ENCODE measurements at regions not wholly inside any gene's neighbourhood (a gene's known extent, or its start where the extent isn't known, plus 50 kb on each side); places are given as distances from the start of the nearest gene placed in this dataset.
"Not testable (repeated sequence)": the region's sequence is repeated elsewhere in the genome, so short reads cannot be mapped to it uniquely, and the experiment has no call there.

DNA sequence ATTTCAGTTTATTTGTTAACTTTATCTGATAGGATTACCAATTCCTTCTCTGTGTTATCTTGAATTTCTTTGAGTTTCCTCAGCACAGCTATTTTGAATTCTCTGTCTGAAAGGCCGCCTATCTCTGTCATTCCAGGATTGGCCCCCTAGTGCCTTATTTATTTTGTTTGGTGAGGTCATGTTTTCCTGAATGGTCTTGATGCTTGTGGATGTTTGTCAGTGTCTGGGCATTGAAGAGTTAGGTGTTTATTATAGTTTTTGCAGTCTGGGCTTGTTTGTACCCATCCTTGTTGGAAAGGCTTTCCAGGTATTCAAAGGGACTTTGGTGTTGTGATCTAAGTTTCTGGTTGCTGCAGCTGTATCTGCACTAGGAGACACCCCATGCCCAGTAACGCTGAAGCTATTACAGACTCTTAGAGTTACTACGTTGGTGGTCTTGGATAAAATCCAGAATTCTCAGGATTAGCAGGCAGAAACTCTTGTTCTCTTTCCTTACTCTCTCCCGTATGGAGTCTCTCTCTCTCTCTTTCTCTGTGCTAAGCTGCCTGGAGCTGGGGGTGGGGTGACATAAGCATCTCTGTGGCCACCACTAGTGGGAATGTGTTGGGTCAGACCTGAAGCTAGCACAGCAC, 76.7 kb upstream of the WIPF3 start:
- H3K9me3 Mint-ChIP-seq (ENCODE audit: insufficient read depth); intact Hi-C loops (cut with micrococcal nuclease); H3K4me1 ChIP-seq (ENCODE audit: control insufficient read depth in 2 of 2, insufficient read depth in 2 of 2, low read length in 2 of 2); H3K27ac Mint-ChIP-seq; H3K4me3 ChIP-seq (ENCODE audit: control extremely low read depth in 1 of 5, extremely low read depth in 1 of 5, insufficient read depth in 1 of 5, low read depth in 2 of 5, low read length in 4 of 5); H3K4me1 Mint-ChIP-seq; H3K4me3 Mint-ChIP-seq; H3K79me2 ChIP-seq (ENCODE audit: control insufficient read depth, insufficient read depth, low read length); ATAC-seq (ENCODE audit: low read depth); POLR2A ChIA-PET; H3K27me3 ChIP-seq (replicated peaks in 1 of 4; ENCODE audit: control extremely low read depth in 1 of 4, control insufficient read depth in 3 of 4, insufficient read depth in 4 of 4, low read length in 3 of 4); H4K20me1 ChIP-seq (ENCODE audit: control insufficient read depth, insufficient read depth, low read length, poor library complexity, severe bottlenecking); H3K36me3 ChIP-seq (replicated peaks in 1 of 2; ENCODE audit: control extremely low read depth in 1 of 2, control insufficient read depth in 1 of 2, extremely low read depth in 1 of 2, insufficient read depth in 2 of 2, low read length in 1 of 2); H3K9ac ChIP-seq (ENCODE audit: low read length); H3K4me2 ChIP-seq (replicated peaks; ENCODE audit: low read depth, low read length, poor library complexity, severe bottlenecking); H3K9me3 ChIP-seq (ENCODE audit: control extremely low read depth in 1 of 3, control insufficient read depth in 2 of 3, insufficient read depth in 1 of 3, low read length in 2 of 3); H2AFZ ChIP-seq (ENCODE audit: insufficient read depth, low read depth, low read length, poor library complexity, severe bottlenecking); H3K27ac ChIP-seq (ENCODE audit: low read length in 2 of 2); CTCF ChIA-PET; DNase-seq: not testable (repeated sequence)
- 100% methylated on average over 1 of the region's 4 CpGs for WGBS (ENCODE audit: insufficient coverage)
- peaks cover 39% of the 10 kb centered on the region for H3K27me3 Mint-ChIP-seq

DNA sequence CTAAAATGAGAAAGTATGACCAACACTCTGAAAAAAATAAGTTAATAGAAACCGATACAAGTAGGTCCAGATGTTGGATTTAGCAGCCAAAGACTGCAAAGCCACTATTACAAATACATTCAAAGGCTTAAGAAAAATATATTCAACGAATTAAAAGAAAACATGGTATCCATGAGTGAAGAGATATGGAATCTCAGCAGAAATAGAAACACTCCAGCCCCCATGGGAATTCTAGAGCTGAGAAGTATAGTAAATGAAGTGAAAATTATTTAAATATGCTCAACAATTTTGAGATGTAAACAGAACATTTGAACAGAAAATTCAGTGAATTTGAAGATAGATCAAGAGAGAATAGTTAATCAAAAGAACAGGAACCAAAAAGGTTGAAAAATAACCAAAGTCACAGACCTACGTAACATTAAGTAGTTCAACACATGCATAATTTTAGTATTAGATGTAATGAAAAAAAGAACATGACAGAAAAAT, 72.0 kb upstream of the WIPF3 start:
- no peak overlapping the region for H3K27ac ChIP-seq (ENCODE audit: low read length in 2 of 2)
- no peak overlapping the region for H3K27ac Mint-ChIP-seq
- CTCF ChIA-PET, result no interaction called here
- DNase-seq (no peak), ATAC-seq (ENCODE audit: low read depth) (no peak)
- H3K4me2 ChIP-seq (replicated peaks; ENCODE audit: low read depth, low read length, poor library complexity, severe bottlenecking), result no peak overlapping the region
- H3K4me1 ChIP-seq (ENCODE audit: control insufficient read depth in 2 of 2, insufficient read depth in 2 of 2, low read length in 2 of 2), result no peaks in the 10 kb centered on the region
- no peak overlapping the region for H3K9ac ChIP-seq (ENCODE audit: low read length)
- TF ChIP-seq EZH2 (IDR thresholded peaks at IDR 0.05; ENCODE audit: borderline replicate concordance, insufficient read depth, low read depth, low read length, poor library complexity, severe bottlenecking), result no peak
- TF ChIP-seq, protein P1, sequence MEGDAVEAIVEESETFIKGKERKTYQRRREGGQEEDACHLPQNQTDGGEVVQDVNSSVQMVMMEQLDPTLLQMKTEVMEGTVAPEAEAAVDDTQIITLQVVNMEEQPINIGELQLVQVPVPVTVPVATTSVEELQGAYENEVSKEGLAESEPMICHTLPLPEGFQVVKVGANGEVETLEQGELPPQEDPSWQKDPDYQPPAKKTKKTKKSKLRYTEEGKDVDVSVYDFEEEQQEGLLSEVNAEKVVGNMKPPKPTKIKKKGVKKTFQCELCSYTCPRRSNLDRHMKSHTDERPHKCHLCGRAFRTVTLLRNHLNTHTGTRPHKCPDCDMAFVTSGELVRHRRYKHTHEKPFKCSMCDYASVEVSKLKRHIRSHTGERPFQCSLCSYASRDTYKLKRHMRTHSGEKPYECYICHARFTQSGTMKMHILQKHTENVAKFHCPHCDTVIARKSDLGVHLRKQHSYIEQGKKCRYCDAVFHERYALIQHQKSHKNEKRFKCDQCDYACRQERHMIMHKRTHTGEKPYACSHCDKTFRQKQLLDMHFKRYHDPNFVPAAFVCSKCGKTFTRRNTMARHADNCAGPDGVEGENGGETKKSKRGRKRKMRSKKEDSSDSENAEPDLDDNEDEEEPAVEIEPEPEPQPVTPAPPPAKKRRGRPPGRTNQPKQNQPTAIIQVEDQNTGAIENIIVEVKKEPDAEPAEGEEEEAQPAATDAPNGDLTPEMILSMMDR (IDR thresholded peaks at IDR 0.05), result no peak
- no peaks in the 10 kb centered on the region for H4K20me1 ChIP-seq (ENCODE audit: control insufficient read depth, insufficient read depth, low read length, poor library complexity, severe bottlenecking)
- H3K9me3 ChIP-seq (ENCODE audit: control extremely low read depth in 1 of 3, control insufficient read depth in 2 of 3, insufficient read depth in 1 of 3, low read length in 2 of 3), result no peaks in the 10 kb centered on the region
- H3K27me3 ChIP-seq (replicated peaks in 1 of 4; ENCODE audit: control extremely low read depth in 1 of 4, control insufficient read depth in 3 of 4, insufficient read depth in 4 of 4, low read length in 3 of 4), result peaks cover 0 to 3% (median 1%) of the 10 kb centered on the region in 4 experiments
- WGBS (ENCODE audit: insufficient coverage), result no CpG with 5 or more reads among the region's 3 CpGs
- intact Hi-C loops (cut with micrococcal nuclease), result no loop called here
- H3K4me3 Mint-ChIP-seq, result no peak overlapping the region
- H3K36me3 ChIP-seq (replicated peaks in 1 of 2; ENCODE audit: control extremely low read depth in 1 of 2, control insufficient read depth in 1 of 2, extremely low read depth in 1 of 2, insufficient read depth in 2 of 2, low read length in 1 of 2), result no peaks in the 10 kb centered on the region
- H3K79me2 ChIP-seq (ENCODE audit: control insufficient read depth, insufficient read depth, low read length), result no peaks in the 10 kb centered on the region
- no peak overlapping the region for H3K4me3 ChIP-seq (ENCODE audit: control extremely low read depth in 1 of 5, extremely low read depth in 1 of 5, insufficient read depth in 1 of 5, low read depth in 2 of 5, low read length in 4 of 5)
- peaks cover 36% of the 10 kb centered on the region for H3K27me3 Mint-ChIP-seq
- POLR2A ChIA-PET, result no interaction called here
- H3K9me3 Mint-ChIP-seq (ENCODE audit: insufficient read depth), result no peaks in the 10 kb centered on the region
- H3K4me1 Mint-ChIP-seq, result no peaks in the 10 kb centered on the region
- H2AFZ ChIP-seq (ENCODE audit: insufficient read depth, low read depth, low read length, poor library complexity, severe bottlenecking), result no peak overlapping the region

DNA sequence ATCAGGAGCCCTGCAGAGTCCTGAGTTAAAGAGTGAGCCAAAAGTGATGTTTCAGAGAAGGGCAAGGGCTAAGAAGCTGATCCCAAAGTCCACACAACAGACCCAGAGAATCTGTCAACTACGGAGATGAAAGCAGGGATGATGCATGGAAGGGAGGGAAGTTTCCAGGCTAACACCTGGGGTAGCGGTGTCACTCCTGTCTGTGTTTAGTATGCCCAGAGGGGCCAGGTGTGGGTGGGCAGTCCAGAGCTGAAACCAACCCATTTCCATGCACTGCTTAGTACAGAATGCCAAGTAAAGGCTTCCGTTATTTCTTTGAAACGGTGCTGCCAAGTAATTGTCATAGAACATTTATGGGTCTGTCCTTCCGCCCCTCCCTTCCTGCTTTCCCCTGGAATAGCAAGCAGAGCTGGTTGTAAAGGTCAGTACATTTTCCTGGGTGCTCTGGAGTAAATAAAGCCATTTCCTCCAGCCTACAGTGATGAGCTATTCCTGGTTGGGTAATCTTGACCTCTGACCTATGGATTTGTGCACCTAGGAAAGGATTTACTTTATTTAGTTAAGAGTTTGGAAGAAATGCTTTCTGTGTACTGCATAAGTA, 58.6 kb upstream of the WIPF3 start:
- H3K4me3 ChIP-seq (ENCODE audit: control extremely low read depth in 1 of 5, extremely low read depth in 1 of 5, insufficient read depth in 1 of 5, low read depth in 2 of 5, low read length in 4 of 5); POLR2A ChIA-PET; H3K27me3 ChIP-seq (replicated peaks in 1 of 4; ENCODE audit: control extremely low read depth in 1 of 4, control insufficient read depth in 3 of 4, insufficient read depth in 4 of 4, low read length in 3 of 4); H3K27me3 Mint-ChIP-seq; ATAC-seq (ENCODE audit: low read depth); H3K27ac ChIP-seq (ENCODE audit: low read length in 2 of 2); H3K4me1 Mint-ChIP-seq; H3K36me3 ChIP-seq (replicated peaks in 1 of 2; ENCODE audit: control extremely low read depth in 1 of 2, control insufficient read depth in 1 of 2, extremely low read depth in 1 of 2, insufficient read depth in 2 of 2, low read length in 1 of 2); H3K9ac ChIP-seq (ENCODE audit: low read length); H3K4me2 ChIP-seq (replicated peaks; ENCODE audit: low read depth, low read length, poor library complexity, severe bottlenecking); H3K4me3 Mint-ChIP-seq; H4K20me1 ChIP-seq (ENCODE audit: control insufficient read depth, insufficient read depth, low read length, poor library complexity, severe bottlenecking); H2AFZ ChIP-seq (ENCODE audit: insufficient read depth, low read depth, low read length, poor library complexity, severe bottlenecking); DNase-seq; H3K9me3 ChIP-seq (ENCODE audit: control extremely low read depth in 1 of 3, control insufficient read depth in 2 of 3, insufficient read depth in 1 of 3, low read length in 2 of 3); H3K27ac Mint-ChIP-seq; H3K9me3 Mint-ChIP-seq (ENCODE audit: insufficient read depth); H3K79me2 ChIP-seq (ENCODE audit: control insufficient read depth, insufficient read depth, low read length); H3K4me1 ChIP-seq (ENCODE audit: control insufficient read depth in 2 of 2, insufficient read depth in 2 of 2, low read length in 2 of 2): not testable (repeated sequence)
- intact Hi-C loops (cut with micrococcal nuclease), result loop anchor here (2.0 to 5.0 kb wide), 2 partner anchors 113 to 315 kb away; no protein-coding TSS in a partner anchor
- WGBS (ENCODE audit: insufficient coverage), result no CpG with 5 or more reads among the region's 5 CpGs
- CTCF ChIA-PET, result interaction anchor here (1.5 to 1.9 kb wide), 2 partner anchors 174 to 816 kb away, joined by 4 to 5 read pairs; no protein-coding TSS in a partner anchor
